ENCODE measurements at regions not wholly inside any gene's neighbourhood (a gene's known extent, or its start where the extent isn't known, plus 50 kb on each side); places are given as distances from the start of the nearest gene placed in this dataset.

GRCh38 chr4:137640156-137640837, 108.0 kb upstream of the PCDH18 start:
- dilution Hi-C loops (cut with MboI; ENCODE audit: extremely low pct_ligation_motif_present, low sequenced_read_pairs), result no loop called here
- CTCF ChIA-PET, result no interaction called here
- no peak for FAIRE-seq

More at GRCh38 chr4:137640156-137640837, 108.0 kb upstream of the PCDH18 start:
- Histone ChIP-seq H3K4me3 (replicated peaks in 1 of 3; ENCODE audit: insufficient read depth in 1 of 3, low read depth in 1 of 3, low read length in 3 of 3) (no peak overlapping the region), H3K9ac (replicated peaks; ENCODE audit: extremely low read depth, insufficient read depth, low read length) (no peak overlapping the region), H4K20me1 (replicated peaks; ENCODE audit: control insufficient read depth, extremely low read depth, insufficient read depth, low read length) (no peaks in the 10 kb centered on the region), H3K36me3 (ENCODE audit: control insufficient read depth in 2 of 2, extremely low read depth in 1 of 2, insufficient read depth in 2 of 2, low read length in 2 of 2) (no peaks in the 10 kb centered on the region), H3K4me2 (ENCODE audit: insufficient read depth, low read length) (no peak overlapping the region), H3K9me3 (replicated peaks; ENCODE audit: control insufficient read depth, insufficient read depth, low read length) (no peaks in the 10 kb centered on the region), H3K27ac (ENCODE audit: insufficient read depth, low read depth, low read length) (no peak overlapping the region), H3K27me3 (ENCODE audit: control insufficient read depth in 2 of 2, insufficient read depth in 2 of 2, low read length in 2 of 2) (no peaks in the 10 kb centered on the region), H2AFZ (ENCODE audit: low read depth, low read length) (no peak overlapping the region), H3K9me1 (replicated peaks; ENCODE audit: control insufficient read depth, extremely low read depth, insufficient read depth, low read length) (no peaks in the 10 kb centered on the region), H3K79me2 (ENCODE audit: control insufficient read depth, insufficient read depth, low read length) (no peaks in the 10 kb centered on the region), H3K4me1 (ENCODE audit: control insufficient read depth, extremely low read depth, insufficient read depth, low read length) (no peaks in the 10 kb centered on the region)
- intact Hi-C loops (cut with micrococcal nuclease), result no loop called here
- TF ChIP-seq CTCF (IDR thresholded peaks at IDR 0.05; ENCODE audit: extremely low read depth in 1 of 2, insufficient read depth in 1 of 2, low read depth in 1 of 2, low read length in 2 of 2) (no peak), JUN (IDR thresholded peaks at IDR 0.05; ENCODE audit: borderline replicate concordance, insufficient read depth, insufficient read length, low read depth) (no peak), GATA2 (IDR thresholded peaks at IDR 0.05; ENCODE audit: insufficient read depth, insufficient read length, low read depth, low read length) (no peak), POLR2A (IDR thresholded peaks at IDR 0.05; ENCODE audit: low read depth, low read length) (no peak), MYC (IDR thresholded peaks at IDR 0.05; ENCODE audit: low read depth, low read length) (no peak), EZH2 (IDR thresholded peaks at IDR 0.05; ENCODE audit: borderline replicate concordance, low read depth, low read length, severe bottlenecking) (no peak), FOS (IDR thresholded peaks at IDR 0.05; ENCODE audit: borderline replicate concordance, insufficient read depth, low read length) (no peak), POLR2AphosphoS5 (IDR thresholded peaks at IDR 0.05; ENCODE audit: insufficient read depth, low read depth, low read length) (no peak), MAX (IDR thresholded peaks at IDR 0.05; ENCODE audit: insufficient read depth, insufficient read length) (no peak)
- POLR2A ChIA-PET, result no interaction called here
- DNase-seq (ENCODE audit: low read depth, low spot score), result no peak
- no TSS peak for BruUV-seq (replicated peaks)

Data from endothelial cell of umbilical vein (primary cell).